ENCODE measurements at regions not wholly inside any gene's neighbourhood (a gene's known extent, or its start where the extent isn't known, plus 50 kb on each side); places are given as distances from the start of the nearest gene placed in this dataset.

DNA sequence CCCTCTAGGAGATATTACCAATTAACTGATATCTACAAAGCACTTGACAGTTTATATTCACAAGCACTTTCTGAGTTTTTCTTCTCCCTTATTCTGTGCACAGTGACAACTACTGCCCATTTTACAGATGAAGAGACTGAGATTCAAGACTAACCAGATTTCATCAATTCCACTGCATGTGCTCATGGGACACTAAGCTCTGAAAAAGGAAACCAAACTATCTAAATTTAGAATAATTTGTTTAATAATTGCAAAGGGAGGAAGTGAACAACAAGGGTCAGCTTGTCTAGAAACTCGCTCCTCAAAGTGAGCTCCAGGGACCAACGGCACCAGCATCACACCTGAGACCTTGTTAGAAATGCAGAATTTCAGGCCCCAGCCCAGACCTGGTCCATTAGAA, 50.8 kb upstream of the MYLIP start:
- DNase-seq, result no peak

DNA sequence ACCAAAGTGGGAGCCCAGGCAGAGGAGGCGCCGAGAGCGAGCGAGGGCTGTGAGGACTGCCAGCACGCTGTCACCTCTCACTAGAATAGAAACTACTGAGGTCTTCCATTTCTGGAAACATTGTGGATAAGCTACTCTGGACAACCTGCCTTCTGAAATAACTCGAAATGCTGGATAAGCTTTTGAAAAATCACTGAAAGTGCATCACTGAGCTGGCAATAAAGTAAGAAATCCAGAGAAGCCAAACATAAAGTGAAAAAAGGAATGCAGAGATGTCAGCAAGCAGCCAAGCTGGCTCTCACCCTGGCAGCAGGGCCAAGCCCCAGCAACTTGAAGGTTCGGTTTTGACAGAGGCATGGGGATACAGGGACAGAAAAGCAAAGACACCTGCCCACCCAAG, 59.2 kb upstream of the MYLIP start:
- no peak for DNase-seq

DNA sequence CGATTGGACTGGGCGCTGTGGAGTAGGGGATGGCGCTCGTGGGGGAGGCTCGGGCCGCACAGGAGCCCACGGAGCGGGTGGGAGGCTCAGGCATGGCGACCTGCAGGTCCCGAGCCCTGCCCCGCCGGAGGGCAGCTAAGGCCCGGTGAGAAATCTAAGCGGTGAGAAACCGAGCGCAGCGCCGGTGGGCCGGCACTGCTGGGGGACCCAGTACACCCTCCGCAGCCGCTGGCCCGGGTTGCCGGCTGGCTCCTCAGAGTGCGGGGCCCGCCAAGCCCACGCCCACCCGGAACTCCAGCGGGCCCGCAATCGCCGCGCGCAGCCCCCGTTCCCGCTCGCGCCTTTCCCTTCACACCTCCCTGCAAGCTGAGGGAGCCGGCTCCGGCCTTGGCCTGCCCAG, 59.7 kb upstream of the MYLIP start:
- no peak for DNase-seq

DNA sequence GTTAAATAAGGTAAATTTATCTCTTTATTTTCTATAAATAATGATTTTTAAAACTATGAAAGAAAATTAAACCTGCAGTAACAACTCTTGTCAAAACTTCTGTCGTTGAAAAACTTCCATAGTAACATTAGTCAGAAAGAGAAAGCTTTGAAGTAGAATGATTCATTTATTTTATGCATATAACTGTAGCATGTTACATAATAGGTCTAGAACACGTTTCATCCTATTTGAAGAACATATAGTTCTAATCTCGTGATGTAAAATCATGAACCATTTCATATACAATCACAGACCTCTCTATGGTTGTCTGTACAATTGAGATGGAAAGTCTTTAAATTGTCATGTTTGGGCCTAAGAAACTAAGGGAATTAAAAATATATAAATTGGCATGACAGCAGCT, 61.3 kb upstream of the MYLIP start:
- DNase-seq, result no peak

DNA sequence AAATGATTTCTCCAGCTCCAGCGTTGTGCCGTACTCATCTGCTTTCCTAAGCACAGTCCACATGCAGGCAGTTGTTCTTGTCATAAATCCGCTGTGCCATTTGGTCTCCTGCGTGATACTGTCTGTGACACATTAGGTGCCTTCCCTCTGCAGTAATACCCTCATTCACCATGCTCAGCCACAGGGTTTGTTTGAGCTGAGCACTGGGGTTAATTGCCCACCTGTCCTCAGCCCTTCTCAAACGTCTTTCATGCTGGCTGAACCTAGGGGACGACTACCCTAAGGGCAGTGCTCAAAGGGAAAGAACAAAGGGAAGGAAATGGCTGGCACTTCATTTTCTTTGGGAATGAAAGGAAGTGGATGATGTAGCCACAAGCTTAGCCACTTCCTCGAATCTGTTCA, 64.2 kb upstream of the MYLIP start:
- no peak for DNase-seq

DNA sequence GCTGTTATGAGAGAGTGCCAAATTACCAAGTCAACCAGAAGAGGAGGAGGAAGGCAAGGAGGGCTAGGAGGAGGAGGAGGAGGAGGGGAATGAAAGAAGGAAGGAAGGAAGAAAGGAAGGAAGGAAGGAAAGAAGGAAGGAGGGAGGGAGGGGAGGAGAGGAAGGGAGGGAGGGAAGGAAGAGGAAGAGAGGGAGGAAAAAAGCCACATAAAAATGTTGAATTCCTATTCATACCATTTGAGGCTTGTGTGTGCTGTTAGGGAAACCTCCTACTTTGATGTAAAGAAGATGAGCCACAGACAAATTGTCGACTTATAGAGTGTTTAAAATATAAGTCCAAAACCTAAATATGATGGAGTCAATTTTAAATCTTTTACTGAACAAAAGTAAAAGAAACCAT, 65.3 kb upstream of the MYLIP start:
- DNase-seq, result no peak

DNA sequence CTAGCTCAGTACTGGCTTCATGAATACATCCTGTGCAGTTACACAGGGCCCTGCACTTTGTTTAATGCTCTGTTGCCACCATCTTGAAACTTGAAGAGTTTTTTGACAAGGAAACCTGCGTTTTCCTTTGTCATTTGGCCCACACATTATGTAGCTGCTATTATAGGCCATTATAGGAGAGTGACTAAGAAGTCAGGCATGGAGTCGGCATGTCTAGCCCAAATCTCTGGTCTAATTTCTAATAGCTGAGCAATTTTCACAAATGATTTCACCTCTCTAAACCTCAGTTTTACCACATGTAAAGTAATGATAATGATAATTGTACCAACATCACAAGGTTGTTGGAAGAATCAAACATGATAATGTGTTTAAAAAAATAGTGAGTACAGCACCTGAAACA, 67.1 kb upstream of the MYLIP start:
- no peak for DNase-seq

DNA sequence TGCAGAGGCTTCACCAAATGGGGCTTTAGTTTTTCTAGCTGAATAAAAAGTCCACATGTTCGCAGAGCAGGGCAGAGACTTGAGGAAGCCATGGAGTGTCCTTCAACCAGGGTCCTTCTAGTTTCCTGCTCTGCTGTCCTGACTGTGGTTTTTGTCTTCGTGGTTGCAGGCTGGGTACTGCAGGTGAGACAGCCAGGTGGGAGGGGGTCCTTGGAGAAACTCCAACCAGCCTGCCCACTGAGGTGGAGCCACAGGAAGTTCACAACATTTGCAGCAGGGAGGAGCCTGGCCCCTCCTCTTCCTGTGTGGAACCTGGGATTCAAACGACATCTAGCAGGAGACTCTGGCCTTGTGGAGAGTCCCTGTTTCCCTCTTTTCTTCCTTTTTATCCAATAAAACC, 68.8 kb upstream of the MYLIP start:
- no peak for DNase-seq

DNA sequence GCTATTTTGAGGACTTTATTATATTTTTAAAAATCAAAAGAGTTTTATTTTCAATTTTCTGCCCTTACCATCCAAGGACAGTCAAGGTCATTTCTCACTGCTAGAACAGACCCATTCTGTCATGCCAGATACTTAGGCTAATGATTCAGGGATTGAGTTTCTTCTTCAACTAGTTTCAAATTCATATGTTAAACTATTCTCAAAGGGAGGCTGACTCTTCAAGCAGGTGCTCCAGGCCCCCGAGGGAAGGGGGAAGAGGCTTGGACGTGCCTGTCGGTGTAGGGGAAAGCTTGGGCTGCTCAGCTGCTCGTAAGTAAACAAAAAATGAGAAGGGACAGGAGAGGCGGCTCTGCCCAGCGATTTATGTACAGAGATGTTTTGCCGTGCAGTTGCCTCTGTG, 69.4 kb upstream of the MYLIP start:
- DNase-seq, result no peak

DNA sequence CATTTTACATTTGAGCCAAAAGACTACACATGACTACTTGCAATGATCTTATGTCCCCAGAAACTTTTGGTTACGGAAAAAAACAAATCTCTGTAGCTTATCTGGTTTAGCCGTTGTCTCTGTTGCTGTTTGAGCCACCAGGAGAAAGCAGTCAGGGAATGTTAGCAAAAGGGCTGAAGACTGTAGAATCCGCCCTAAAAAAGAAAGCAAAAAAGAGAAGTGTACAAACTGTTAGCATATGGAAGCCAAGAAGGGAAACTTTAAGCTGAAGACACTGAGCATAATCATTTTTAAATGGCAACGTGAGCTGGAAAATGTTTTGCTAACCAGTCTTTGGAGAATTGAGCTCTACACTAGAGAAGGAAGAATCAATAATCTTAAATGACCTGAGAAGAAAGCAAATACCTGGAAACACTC, 69.9 kb upstream of the MYLIP start:
- no peak for DNase-seq

DNA sequence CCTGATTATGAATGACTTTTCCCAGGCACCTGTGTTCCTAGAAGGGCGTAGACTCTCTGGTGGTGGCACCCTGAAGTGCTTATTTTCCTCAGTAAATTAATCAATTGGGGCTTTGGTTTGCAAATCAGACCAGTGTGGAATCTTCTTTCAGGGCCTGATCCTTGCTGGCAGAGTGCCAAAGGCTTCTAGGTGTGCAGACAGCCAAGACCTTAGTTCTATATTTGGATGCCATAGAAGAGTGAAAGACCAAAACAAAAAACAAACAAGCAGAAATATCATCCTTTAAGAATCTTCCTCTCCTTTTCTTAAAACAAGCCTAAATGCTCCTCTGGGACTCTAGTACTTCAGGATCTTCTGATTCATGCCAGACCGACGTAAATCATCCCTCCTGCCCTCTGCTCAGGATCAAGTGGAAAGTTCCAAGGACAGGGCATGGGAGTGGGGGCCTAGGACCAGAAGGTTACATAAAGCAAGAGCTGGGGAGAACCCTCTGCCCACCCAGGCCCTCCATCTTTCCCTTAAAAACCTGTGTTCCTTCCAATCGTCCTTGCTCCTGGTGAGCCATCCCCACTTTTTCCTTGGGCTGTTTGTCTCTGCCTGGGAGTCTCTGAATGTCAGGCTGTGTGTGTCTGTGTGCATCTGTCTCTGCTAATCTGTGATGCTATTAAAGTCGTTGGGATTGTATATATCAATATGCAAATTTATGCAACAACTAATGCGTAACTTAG, 70.5 kb upstream of the MYLIP start:
- DNase-seq, result no peak

DNA sequence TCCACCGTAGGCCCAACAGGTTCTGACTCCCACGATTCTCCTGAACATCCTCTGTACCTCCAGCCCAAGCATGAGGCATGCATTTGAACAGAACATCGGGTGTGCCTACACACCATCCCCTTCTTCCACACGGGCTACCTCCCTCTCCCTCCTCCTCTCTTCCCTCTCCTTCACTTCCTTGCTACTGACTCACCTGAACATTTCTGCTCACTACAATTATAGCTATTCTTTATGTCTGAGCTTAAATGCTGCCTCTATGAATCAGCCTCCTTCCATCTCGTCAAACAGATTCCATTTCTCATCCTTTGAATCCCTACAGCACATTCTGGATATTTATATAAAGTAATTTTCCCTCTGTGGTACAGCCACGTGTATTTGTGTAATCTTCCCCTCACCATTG, 71.4 kb upstream of the MYLIP start:
- no peak for DNase-seq

DNA sequence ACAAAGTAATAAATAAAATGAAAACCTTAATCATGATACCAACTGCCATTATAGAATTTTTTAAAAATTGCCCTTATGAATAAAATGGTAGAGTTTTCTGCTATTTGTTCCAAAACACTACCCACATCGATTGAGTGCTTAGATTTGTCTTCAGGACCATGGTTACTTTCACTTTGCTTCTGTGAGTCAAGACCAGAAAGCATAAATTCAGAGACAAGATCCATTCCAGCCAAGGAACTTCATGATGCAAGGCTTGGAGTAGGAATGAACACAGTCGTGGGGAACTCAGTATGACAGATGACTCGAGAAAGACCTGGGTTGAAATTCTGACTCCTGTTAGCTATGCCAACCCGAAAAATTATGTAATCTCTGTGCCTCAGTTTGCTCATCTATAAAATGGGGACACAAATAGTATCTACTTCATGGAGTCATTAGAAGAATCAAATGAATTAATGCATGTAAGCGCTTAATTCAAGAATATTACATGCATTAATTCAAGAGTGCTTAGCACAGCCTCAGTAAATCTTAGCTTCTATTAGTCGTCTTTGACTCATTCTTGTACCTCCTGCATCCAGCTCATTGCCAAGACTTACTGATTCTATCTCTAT, 72.5 kb upstream of the MYLIP start:
- DNase-seq, result no peak

DNA sequence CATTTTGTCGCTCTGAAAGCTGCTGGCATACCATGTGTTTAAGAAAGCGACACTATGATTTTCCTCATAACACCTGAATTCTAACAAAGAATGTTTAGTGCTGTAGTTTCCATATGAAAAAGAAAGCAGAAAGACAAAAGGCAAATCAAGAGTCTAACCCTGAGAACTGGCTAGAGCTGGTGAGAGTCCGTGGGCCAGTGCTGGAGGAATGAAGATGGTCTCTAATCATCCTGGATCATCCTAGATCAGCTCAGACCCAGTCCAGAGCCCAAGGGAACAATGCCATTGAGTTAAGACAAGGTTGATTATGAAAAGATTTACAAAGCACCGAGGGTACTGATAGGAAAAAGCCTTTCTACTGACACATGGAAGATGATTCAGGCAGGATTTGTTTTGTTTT, 73.0 kb upstream of the MYLIP start:
- no peak for DNase-seq

DNA sequence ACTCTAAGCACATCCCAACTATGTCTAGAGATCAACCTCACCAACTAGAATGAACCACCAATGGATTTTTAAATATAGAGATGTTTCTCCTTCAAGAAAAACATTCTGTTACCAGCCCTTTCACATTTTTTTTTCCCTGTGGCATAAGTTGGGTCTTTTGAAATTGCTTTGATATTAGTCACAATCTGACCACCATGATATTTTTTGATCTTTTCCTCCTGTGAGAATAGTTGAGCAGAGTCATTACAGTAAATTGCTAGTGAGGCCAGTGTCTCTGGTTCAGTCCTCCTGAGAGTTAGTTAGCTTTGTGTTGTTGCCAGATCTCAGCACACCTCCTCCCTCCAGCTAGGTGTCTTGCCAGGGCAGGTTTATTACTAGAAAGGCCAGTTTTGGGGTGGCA, 79.7 kb upstream of the MYLIP start:
- DNase-seq, result no peak

DNA sequence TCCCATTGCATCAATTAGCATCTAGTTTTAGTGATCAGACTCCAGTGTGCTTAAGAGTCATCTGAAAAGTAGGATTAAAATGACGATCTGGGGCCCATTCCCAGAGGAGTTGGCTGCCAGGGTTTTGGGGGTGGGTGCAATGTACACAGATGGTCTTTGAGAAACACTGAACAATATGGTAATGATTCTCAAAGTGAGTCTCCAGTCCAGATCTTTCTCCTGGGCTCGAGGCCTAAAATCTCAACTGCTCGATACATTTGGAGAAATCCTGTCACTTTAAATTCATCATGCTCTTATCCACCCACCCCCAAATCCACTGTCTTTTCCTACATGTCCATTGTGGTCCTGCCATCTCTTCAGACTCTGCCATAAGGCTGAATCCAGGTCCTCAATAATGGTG, 80.7 kb upstream of the MYLIP start:
- no peak for DNase-seq

DNA sequence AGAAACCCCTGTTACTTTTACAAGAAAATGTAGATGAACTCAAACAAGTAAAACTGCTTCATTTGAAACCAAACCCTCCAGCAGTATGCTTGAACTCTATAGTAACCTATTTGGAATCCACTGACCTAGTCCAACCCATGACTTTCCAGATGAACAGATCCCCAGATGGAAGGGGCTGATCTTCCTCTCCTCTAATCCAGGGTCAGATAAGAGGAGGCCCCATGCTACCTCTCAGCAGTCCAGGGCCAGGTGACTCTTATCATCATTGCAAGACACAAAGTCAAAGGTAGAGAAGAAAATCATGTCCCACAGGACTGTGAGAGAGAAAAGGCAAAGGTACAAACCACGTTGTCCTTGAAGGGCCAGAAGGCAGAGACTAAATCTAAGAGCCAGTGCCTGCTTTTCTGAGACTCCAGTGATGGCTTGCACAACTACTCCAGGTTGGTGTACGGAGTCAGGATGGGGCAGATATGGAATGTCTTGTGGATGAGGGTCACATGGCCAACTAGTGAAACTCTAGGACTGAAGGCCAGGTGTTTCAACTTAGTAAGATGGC, 81.4 kb upstream of the MYLIP start:
- no peak for DNase-seq

DNA sequence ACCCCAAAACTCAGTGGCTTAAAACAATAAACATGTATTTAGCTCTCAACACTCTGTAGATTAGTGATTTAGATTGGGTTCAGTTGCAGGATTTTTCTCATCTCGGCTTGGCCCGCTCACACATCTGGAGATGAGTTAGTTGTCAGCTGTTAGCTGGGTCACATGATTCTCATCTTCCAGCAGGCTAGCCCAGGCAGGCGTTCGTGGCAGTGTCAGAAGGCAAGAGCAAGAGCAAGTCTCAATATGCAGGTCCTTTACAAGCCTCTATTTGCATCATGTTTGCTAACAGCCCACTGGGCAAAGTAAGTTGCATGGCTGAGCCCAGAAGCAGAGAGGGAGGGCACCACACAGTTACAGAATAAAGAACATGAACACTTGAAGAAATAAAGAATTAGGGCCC, 83.6 kb upstream of the MYLIP start:
- DNase-seq, result no peak

DNA sequence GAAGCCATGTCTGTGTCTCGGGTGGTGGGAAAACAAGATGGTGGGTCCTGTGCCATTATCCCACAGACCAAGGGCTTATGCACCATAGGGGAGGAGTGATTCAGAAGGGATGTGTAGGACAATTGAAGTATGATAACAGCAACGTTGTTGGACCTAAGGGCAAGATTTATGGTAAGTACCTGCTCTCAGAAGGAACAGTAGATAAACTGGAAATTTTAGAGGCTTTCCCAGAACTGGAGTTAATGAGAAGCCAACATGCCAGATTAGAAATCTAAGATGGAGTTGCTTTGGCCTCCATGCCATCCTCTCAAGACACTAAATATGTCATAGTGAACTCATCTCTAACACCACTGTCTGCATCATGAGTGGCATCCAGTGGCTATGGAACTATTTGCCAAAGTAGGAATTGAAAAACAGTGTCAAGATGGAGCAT, 84.7 kb upstream of the MYLIP start:
- DNase-seq, result no peak

DNA sequence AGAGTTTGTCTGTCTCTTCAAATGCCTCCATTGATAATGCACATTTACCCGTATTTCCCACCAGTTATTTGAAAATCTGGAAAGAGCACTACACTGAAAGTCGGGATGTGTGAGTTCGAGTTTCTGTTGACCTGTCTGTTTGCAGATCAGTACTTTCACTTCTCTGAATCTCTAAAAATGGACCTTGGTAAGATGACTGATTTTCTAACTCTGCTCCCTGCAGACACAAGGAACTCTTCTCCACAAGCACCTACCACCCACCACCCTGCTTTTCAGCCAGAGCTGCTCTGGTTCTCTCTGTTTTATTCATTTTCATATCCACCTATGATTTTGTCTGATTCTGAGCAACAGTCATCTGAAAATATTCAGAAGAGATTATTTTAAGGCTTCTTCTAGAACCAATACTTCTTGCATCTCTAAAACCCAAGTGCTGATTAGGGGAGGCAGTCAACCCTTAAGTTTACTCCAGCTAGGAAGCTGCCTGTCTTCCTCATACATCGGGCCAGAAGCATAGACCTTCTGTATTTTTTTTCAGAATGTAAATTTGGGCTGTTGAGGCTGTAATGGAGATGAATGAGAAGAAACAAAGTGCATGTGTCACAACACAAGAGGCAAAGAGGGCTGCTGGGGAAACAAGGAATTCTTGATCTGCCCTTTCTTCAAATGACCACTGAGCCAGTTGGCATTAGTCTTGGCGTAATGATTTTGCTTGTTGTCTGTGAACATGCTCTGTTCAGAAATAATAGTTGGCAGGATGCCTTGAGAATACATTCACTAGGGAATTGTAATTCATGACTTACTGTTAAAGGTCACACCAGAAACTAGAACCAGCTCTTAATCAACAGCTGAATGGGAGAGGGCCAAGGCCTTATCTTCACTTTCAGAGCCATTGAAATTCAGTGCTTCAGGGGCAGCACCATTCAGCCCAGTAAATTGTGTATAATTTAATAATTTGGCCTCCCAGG, 85.4 kb upstream of the MYLIP start:
- DNase-seq, result no peak

DNA sequence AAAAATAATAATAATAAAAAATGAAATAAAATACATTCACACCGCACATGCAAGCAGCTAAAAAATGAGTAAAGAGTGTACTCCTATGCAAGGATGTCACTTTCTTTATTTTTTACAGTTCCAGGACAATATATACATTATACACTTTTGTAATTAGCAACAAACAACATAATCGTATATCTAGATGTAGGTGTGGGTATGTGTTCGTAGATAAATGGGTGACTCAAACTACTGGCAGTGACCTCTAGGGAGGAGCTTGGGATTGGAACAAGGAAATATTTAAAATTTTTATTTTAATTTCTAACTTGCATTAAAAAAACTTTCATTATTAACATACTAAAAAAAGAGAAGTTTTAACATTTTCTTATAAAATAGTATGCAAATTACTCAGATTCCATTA, 86.1 kb upstream of the MYLIP start:
- DNase-seq, result no peak

DNA sequence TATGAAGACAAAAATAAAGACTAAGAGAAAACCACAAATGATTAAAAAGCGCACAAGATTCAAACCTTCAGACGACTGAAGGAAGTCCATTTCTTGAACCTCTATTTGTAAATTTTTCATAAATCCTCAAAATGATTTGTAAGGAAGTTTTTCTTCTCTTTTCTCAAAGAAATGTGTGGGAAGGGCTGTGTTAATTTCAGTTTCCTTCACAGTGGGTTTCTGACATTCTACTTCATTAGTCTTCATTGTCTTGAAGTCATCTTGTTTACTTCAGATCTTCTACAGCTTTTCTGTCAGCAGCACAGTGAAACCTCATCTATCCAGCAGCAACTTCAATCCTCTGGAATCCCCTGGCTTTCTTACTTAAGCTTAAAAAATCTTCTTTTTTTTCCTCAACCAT, 87.6 kb upstream of the MYLIP start:
- no peak for DNase-seq

DNA sequence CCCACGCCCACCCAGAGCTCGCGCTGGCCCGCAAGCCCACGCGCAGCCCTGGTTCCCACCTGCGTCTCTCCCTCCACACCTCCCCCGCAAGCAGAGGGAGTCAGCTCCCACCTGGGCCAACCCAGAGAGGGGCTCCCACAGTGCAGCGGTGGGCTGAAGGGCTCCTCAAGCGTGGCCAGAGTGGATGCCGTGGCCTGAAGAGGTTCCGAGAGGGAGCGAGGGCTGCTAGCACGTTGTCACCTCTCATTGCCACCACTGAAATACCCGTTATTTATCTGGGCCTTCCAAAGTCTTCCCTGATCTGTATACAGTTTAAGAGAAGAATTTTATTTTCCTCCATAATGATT, 88.3 kb upstream of the MYLIP start:
- DNase-seq, result no peak

Measured in activated CD4-positive, alpha-beta T cell treated with anti-CD3 and anti-CD28 coated beads, Interleukin-2, amount 50 U/mL, for 48 hours (primary cell).